ENCODE measurements at regions not wholly inside any gene's neighbourhood (a gene's known extent, or its start where the extent isn't known, plus 50 kb on each side); places are given as distances from the start of the nearest gene placed in this dataset.
"Not testable (repeated sequence)": the region's sequence is repeated elsewhere in the genome, so short reads cannot be mapped to it uniquely, and the experiment has no call there.

GRCh38 chr2:106004851-106005250 is 189.2 kb downstream of the UXS1 start:
- DNase-seq = peak; percentile 37

GRCh38 chr2:105999211-105999989 is 194.7 kb downstream of the UXS1 start:
- no peak for DNase-seq

- DNase-seq = no peak
These were observed 196.4 kb downstream of the UXS1 start for GRCh38 chr2:105997711-105998110.

GRCh38 chr2:105990624-105991023 is 203.5 kb downstream of the UXS1 start:
- DNase-seq = no peak

- DNase-seq = not testable (repeated sequence)
These were observed 204.3 kb downstream of the UXS1 start for GRCh38 chr2:105989803-105990202.

- no peak for DNase-seq
These were observed 205.0 kb downstream of the UXS1 start for GRCh38 chr2:105989070-105989469.

GRCh38 chr2:105977807-105978206 is 216.3 kb downstream of the UXS1 start:
- DNase-seq = no peak

GRCh38 chr2:105977212-105977611 is 216.9 kb downstream of the UXS1 start:
- no peak for DNase-seq

- DNase-seq = no peak
These were observed 219.3 kb downstream of the UXS1 start for GRCh38 chr2:105974812-105975211.

GRCh38 chr2:105972927-105973326 is 221.2 kb downstream of the UXS1 start:
- DNase-seq = no peak

- no peak for DNase-seq
These were observed 221.9 kb downstream of the UXS1 start for GRCh38 chr2:105972246-105972645.

GRCh38 chr2:105969552-105969951 is 224.5 kb downstream of the UXS1 start:
- DNase-seq = no peak

- no peak for DNase-seq
These were observed 217.5 kb downstream of the NCK2 start for GRCh38 chr2:105962221-105962620.

- DNase-seq = no peak
These were observed 217.0 kb downstream of the NCK2 start for GRCh38 chr2:105961599-105962146.

GRCh38 chr2:105959357-105959756 is 214.6 kb downstream of the NCK2 start:
- DNase-seq = no peak

GRCh38 chr2:105954891-105955290 is 210.2 kb downstream of the NCK2 start:
- DNase-seq = no peak

GRCh38 chr2:105953942-105954341 is 209.2 kb downstream of the NCK2 start:
- no peak for DNase-seq

GRCh38 chr2:105952131-105952530 is 207.4 kb downstream of the NCK2 start:
- no peak for DNase-seq

- DNase-seq = no peak
These were observed 206.6 kb downstream of the NCK2 start for GRCh38 chr2:105951384-105951694.

GRCh38 chr2:105950521-105951383 is 206.0 kb downstream of the NCK2 start:
- DNase-seq = peak; percentile 86

GRCh38 chr2:105943977-105944376 is 199.3 kb downstream of the NCK2 start:
- DNase-seq = no peak
